Cardiac muscle cell (in vitro differentiated cells and primary cell): ENCODE measurements at regions not wholly inside any gene's neighbourhood (a gene's known extent, or its start where the extent isn't known, plus 50 kb on each side); places are given as distances from the start of the nearest gene placed in this dataset.

Experiments
- DNase-seq, 2 donors: peaks; one replicate each; pipeline versions ENCODE4 v3.0.0 to v3.0.0-alpha.2; 2010 to 2017; ENCODE audit warnings: low read depth in 1 of 2, low spot score in 1 of 2
- H3K27ac ChIP-seq: fragments of 200-600 bp; sonication (generic); 2 replicates; pipeline ENCODE4 v1.5.1; 2016
- H3K27me3 ChIP-seq: fragments of 200-600 bp; sonication (generic); 2 replicates; pipeline ENCODE4 v1.6.0; 2016; ENCODE audit warnings: control low read depth
- H3K36me3 ChIP-seq: fragments of 200-600 bp; sonication (generic); 2 replicates; pipeline ENCODE4 v1.5.1; 2016; ENCODE audit warnings: control low read depth
- H3K4me1 ChIP-seq: fragments of 200-600 bp; sonication (generic); 2 replicates; pipeline ENCODE4 v1.8.1; 2017; ENCODE audit warnings: low read depth, mild to moderate bottlenecking, mixed run types
- H3K4me3 ChIP-seq: fragments of 200-600 bp; sonication (generic); 2 replicates; pipeline ENCODE4 v1.5.1; 2016; ENCODE audit warnings: mild to moderate bottlenecking
- H3K9me3 ChIP-seq: fragments of 200-600 bp; sonication (generic); 2 replicates; pipeline ENCODE4 v1.5.1; 2017; ENCODE audit warnings: low read depth, mild to moderate bottlenecking, control low read depth
- CTCF ChIP-seq: IDR thresholded peaks from 2 replicates; pipeline ENCODE4 v1.5.1; 2012; ENCODE audit warnings: low read depth, mild to moderate bottlenecking, low read length

- DNase-seq = no peak
- H3K4me3 ChIP-seq = no peak overlapping the region
- H3K36me3 ChIP-seq = no peaks in the 10 kb centered on the region
- no peaks in the 10 kb centered on the region for H3K27me3 ChIP-seq
- peaks cover 11% of the 10 kb centered on the region for H3K4me1 ChIP-seq
- H3K27ac ChIP-seq = no peak overlapping the region
- H3K9me3 ChIP-seq = no peaks in the 10 kb centered on the region
- no peak for TF ChIP-seq CTCF
Measured at GRCh38 chr4:140316799-140317198, 56.6 kb upstream of the SCOC start.

DNA sequence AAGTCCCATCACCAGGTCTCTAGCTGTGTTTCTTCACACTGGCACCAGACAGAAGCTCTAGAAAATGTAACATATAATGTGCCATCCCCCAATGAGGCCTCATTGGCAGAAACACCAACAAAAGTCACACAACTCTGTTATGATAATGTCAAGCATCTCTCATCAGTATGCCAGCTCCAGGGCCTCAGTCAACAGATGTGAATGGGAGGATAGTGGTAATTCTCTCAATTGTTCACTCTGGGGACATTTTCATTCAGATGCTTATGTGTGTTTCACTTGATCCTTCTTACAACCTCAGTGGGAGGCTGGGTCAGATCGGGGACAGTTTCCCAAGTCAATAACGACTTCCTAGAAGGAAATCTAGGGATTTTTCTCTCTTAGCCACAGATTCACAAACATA is 57.5 kb upstream of the SCOC start:
- no peak for TF ChIP-seq CTCF
- Histone ChIP-seq H3K27me3 (no peaks in the 10 kb centered on the region), H3K9me3 (no peaks in the 10 kb centered on the region), H3K27ac (no peak overlapping the region), H3K36me3 (no peaks in the 10 kb centered on the region), H3K4me1 (peaks cover 17% of the 10 kb centered on the region), H3K4me3 (no peak overlapping the region)
- DNase-seq = no peak

- no peak for DNase-seq
- no peak for TF ChIP-seq CTCF
- Histone ChIP-seq H3K4me1 (peaks cover 17% of the 10 kb centered on the region), H3K9me3 (no peaks in the 10 kb centered on the region), H3K36me3 (no peaks in the 10 kb centered on the region), H3K27ac (no peak overlapping the region), H3K4me3 (no peak overlapping the region), H3K27me3 (no peaks in the 10 kb centered on the region)
Measured at GRCh38 chr4:140315438-140315837, 58.0 kb upstream of the SCOC start.

DNA sequence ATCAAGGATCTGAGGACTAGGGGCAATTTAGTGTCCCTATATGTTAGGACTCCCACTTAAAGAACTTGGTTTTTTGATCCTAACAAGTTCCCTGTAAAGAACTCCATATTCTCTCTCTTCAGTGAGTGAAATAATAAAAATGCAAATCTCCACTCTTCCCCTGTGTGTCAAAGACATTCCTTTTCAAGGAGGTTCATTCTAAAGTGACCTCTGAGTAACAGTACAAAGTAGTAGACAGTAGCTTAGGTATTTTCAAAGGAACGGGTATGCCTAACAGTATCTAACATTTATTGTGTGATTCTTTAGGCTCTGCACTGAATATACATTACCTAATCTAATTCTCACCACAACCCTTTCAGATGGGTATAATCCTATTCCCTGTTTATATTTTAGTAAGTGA is 58.4 kb upstream of the SCOC start:
- no peak for TF ChIP-seq CTCF
- H3K9me3 ChIP-seq = no peaks in the 10 kb centered on the region
- H3K4me3 ChIP-seq = no peak overlapping the region
- peaks cover 17% of the 10 kb centered on the region for H3K4me1 ChIP-seq
- no peaks in the 10 kb centered on the region for H3K36me3 ChIP-seq
- H3K27me3 ChIP-seq = no peaks in the 10 kb centered on the region
- no peak overlapping the region for H3K27ac ChIP-seq
- no peak for DNase-seq

DNA sequence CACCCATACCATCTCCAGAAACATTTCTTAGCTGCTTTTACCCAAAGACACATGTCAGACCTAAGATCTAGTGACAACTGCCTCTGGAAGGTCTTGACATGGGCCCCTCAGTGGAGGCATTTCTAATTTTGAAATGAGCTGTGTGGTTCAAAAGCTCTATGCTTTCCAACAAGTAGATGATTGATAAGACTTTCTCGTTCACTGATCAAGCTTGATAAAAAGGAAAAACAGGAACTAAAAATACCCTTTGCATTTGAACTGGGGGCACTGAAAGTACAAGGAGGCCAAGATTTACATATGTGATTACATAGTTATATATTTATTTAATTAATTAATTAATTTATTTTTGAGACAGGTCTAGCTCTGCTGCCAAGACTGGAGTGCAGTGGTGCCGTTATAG is 61.3 kb upstream of the SCOC start:
- no peak for DNase-seq
- no peaks in the 10 kb centered on the region for H3K9me3 ChIP-seq
- H3K36me3 ChIP-seq = no peaks in the 10 kb centered on the region
- H3K4me1 ChIP-seq = peaks cover 29% of the 10 kb centered on the region
- no peaks in the 10 kb centered on the region for H3K27me3 ChIP-seq
- no peak overlapping the region for H3K4me3 ChIP-seq
- TF ChIP-seq CTCF = no peak
- H3K27ac ChIP-seq = no peak overlapping the region

DNA sequence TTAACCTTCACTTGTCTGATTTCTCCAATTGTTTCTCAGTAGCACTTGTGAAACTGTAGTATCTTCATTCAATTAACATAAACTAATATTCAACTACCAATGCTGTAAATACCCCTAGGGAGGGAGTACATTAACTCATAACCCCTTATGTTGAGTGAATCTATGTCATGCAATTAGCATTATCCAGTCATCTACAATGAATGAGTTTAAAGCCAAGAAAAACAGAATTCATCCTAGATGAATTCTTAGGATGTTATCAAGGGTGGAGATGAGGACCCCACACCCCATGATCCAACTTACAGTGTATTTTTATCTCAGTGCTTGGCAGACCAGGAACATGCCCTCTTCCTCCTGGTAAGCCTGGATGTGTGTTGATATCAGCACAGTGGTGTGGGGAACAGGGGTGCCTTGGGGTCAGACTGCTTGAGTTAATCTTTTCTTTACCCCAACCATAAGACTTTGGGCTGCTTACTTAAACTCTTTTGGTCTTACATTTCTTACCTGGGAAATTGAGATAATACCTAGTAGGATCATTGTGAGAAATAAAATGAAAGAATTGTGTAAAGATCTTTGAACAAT is 62.1 kb upstream of the SCOC start:
- Histone ChIP-seq H3K27me3 (no peaks in the 10 kb centered on the region), H3K4me3 (no peak overlapping the region), H3K27ac (no peak overlapping the region), H3K36me3 (no peaks in the 10 kb centered on the region), H3K9me3 (no peaks in the 10 kb centered on the region), H3K4me1 (peaks cover 29% of the 10 kb centered on the region)
- DNase-seq = no peak
- TF ChIP-seq CTCF = no peak
